IMR-90 (cell line): ENCODE measurements at regions not wholly inside any gene's neighbourhood (a gene's known extent, or its start where the extent isn't known, plus 50 kb on each side); places are given as distances from the start of the nearest gene placed in this dataset.

ENCODE experiments used
- ATAC-seq: fragments of 200-7000 bp; cut with Tn5 transposase; 2 replicates; pipeline ENCODE4 v1.9.1; 2020; ENCODE audit warnings: low read depth, mild to moderate bottlenecking, moderate library complexity
- BruUV-seq: library from RNA; stranded (reverse); fragments of 400-500 nt; replicated peaks from 2 replicates; lab custom pipeline; 2021; lab: Mats Ljungman, UMichigan
- CTCF ChIA-PET: fragments of 300-600 bp; formaldehyde crosslinking; extraction: SDS; loops from one replicate; lab custom pipeline; 2021; ENCODE audit warnings: antibody characterized with exemption; lab: Yijun Ruan, JAX
- POLR2A ChIA-PET: fragments of 300-600 bp; sonication (Branson Sonifier 250); formaldehyde crosslinking; loops from one replicate; lab custom pipeline; 2022; ENCODE audit warnings: antibody characterized with exemption; ENCODE audit not compliant: unreplicated experiment; lab: Charles Lee
- DNase-seq: peaks from one replicate; pipeline ENCODE4 v3.0.0; 2013
- H2AFZ ChIP-seq: replicated peaks from 2 replicates; pipeline ENCODE3; 2013; ENCODE audit warnings: low read length, mild to moderate bottlenecking; ENCODE audit not compliant: poor library complexity
- H2AK5ac ChIP-seq: 2 replicates; pipeline ENCODE4 v1.6.1; 2013; ENCODE audit warnings: low read depth, low read length, inconsistent platforms
- H2AK9ac ChIP-seq: replicated peaks from 2 replicates; pipeline ENCODE3; 2013; ENCODE audit warnings: mild to moderate bottlenecking, low read depth, low read length, moderate library complexity; ENCODE audit not compliant: poor library complexity
- H2BK120ac ChIP-seq: 2 replicates; pipeline ENCODE4 v1.6.1; 2013; ENCODE audit warnings: low read depth, low read length, inconsistent platforms
- H2BK15ac ChIP-seq: 3 replicates; pipeline ENCODE4 v1.6.1; 2013; ENCODE audit warnings: low read depth, low read length, inconsistent platforms
- H2BK20ac ChIP-seq: 2 replicates; pipeline ENCODE4 v1.6.1; 2013; ENCODE audit warnings: low read depth, mild to moderate bottlenecking, inconsistent platforms, low read length, moderate library complexity
- H2BK5ac ChIP-seq: 2 replicates; pipeline ENCODE4 v1.6.1; 2013; ENCODE audit warnings: mild to moderate bottlenecking, low read depth, low read length, inconsistent platforms; ENCODE audit not compliant: poor library complexity, severe bottlenecking
- H3K14ac ChIP-seq: replicated peaks from 2 replicates; pipeline ENCODE4 v1.6.1; 2013; ENCODE audit warnings: low read depth, low read length, inconsistent platforms
- H3K18ac ChIP-seq: 2 replicates; pipeline ENCODE4 v1.6.1; 2013; ENCODE audit warnings: low read depth, low read length, control low read depth
- H3K23ac ChIP-seq: 2 replicates; pipeline ENCODE4 v1.6.1; 2013; ENCODE audit warnings: low read depth, low read length, inconsistent platforms
- H3K27ac ChIP-seq: 2 replicates; pipeline ENCODE4 v1.5.1; 2013; ENCODE audit warnings: mild to moderate bottlenecking, control low read depth, low read length; ENCODE audit not compliant: insufficient read depth
- H3K27me3 ChIP-seq: 2 replicates; pipeline ENCODE4 v1.6.1; 2013; ENCODE audit warnings: low read length; ENCODE audit not compliant: control insufficient read depth, insufficient read depth
- H3K36me3 ChIP-seq: 2 replicates; pipeline ENCODE4 v1.6.1; 2013; ENCODE audit warnings: low read length, mixed read lengths; ENCODE audit not compliant: control insufficient read depth, insufficient read depth
- H3K4ac ChIP-seq: 2 replicates; pipeline ENCODE4 v1.6.1; 2013; ENCODE audit warnings: low read depth, low read length, inconsistent platforms
- H3K4me1 ChIP-seq: 2 replicates; pipeline ENCODE4 v1.6.1; 2013; ENCODE audit warnings: low read length, mixed read lengths; ENCODE audit not compliant: control insufficient read depth, insufficient read depth
- H3K4me2 ChIP-seq: 2 replicates; pipeline ENCODE4 v1.6.1; 2013; ENCODE audit warnings: low read depth, mild to moderate bottlenecking, control low read depth, low read length, moderate library complexity
- H3K4me3 ChIP-seq: 2 replicates; pipeline ENCODE4 v1.5.1; 2013; ENCODE audit warnings: low read depth, mild to moderate bottlenecking, control low read depth, low read length, moderate library complexity; ENCODE audit not compliant: insufficient read depth
- H3K56ac ChIP-seq: 2 replicates; pipeline ENCODE4 v1.6.1; 2013; ENCODE audit warnings: low read length, inconsistent platforms; ENCODE audit not compliant: insufficient read depth; ENCODE audit errors: extremely low read depth
- H3K79me1 ChIP-seq, 2 experiments: 2 replicates each; pipeline ENCODE4 v1.6.1; 2013; ENCODE audit warnings: low read length in 2 of 2, inconsistent platforms in 1 of 2, low read depth in 1 of 2
- H3K9ac ChIP-seq: 2 replicates; pipeline ENCODE4 v1.6.1; 2013; ENCODE audit warnings: low read depth, low read length, control low read depth
- H3K9me1 ChIP-seq: 2 replicates; pipeline ENCODE4 v1.6.1; 2013; ENCODE audit warnings: low read length, inconsistent platforms; ENCODE audit not compliant: insufficient read depth
- H3K9me3 ChIP-seq: 2 replicates; pipeline ENCODE4 v1.6.1; 2013; ENCODE audit warnings: low read length; ENCODE audit not compliant: control insufficient read depth, insufficient read depth
- H4K20me1 ChIP-seq: 2 replicates; pipeline ENCODE4 v1.6.1; 2013; ENCODE audit warnings: low read length, inconsistent platforms; ENCODE audit not compliant: insufficient read depth
- H4K5ac ChIP-seq: 2 replicates; pipeline ENCODE4 v1.6.1; 2013; ENCODE audit warnings: mild to moderate bottlenecking, low read depth, low read length, control low read depth
- H4K8ac ChIP-seq, 2 experiments: 2 replicates each; pipeline ENCODE4 v1.6.1; 2013; ENCODE audit warnings: low read depth in 2 of 2, low read length in 2 of 2, control low read depth in 1 of 2, inconsistent platforms in 1 of 2
- H4K91ac ChIP-seq: 2 replicates; pipeline ENCODE4 v1.6.1; 2013; ENCODE audit warnings: low read depth, low read length, inconsistent platforms; ENCODE audit not compliant: insufficient read depth
- CEBPB ChIP-seq: IDR thresholded peaks from 2 replicates; pipeline ENCODE4 v1.6.1; 2012; ENCODE audit warnings: low read depth, low read length, improper control_type of control experiment
- CHD1 ChIP-seq: IDR thresholded peaks from 2 replicates; pipeline ENCODE4 v1.6.1; 2012; ENCODE audit warnings: low read depth, low read length, improper control_type of control experiment
- FOS ChIP-seq: fragments of 150-350 bp; IDR thresholded peaks from 2 replicates; pipeline ENCODE4 v1.6.1; 2016; ENCODE audit warnings: low read depth, low read length
- MAFK ChIP-seq: IDR thresholded peaks from 2 replicates; pipeline ENCODE4 v1.6.1; 2012; ENCODE audit warnings: low read depth, low read length, improper control_type of control experiment
- MAZ ChIP-seq: IDR thresholded peaks from 2 replicates; pipeline ENCODE4 v1.6.1; 2012; ENCODE audit warnings: low read depth, mild to moderate bottlenecking, low read length, improper control_type of control experiment, moderate library complexity, borderline replicate concordance
- MXI1 ChIP-seq: IDR thresholded peaks from 2 replicates; pipeline ENCODE4 v1.6.1; 2012; ENCODE audit warnings: low read depth, mild to moderate bottlenecking, low read length, moderate library complexity, borderline replicate concordance
- NFE2L2 ChIP-seq: fragments of 150-350 bp; IDR thresholded peaks from 2 replicates; pipeline ENCODE4 v1.6.1; 2016; ENCODE audit warnings: low read depth, mild to moderate bottlenecking, low read length
- POLR2A ChIP-seq: IDR thresholded peaks from 2 replicates; pipeline ENCODE4 v1.6.1; 2012; ENCODE audit warnings: mild to moderate bottlenecking, low read depth, low read length
- RAD21 ChIP-seq: IDR thresholded peaks from 2 replicates; pipeline ENCODE4 v1.6.1; 2012; ENCODE audit warnings: low read length, improper control_type of control experiment
- RCOR1 ChIP-seq: IDR thresholded peaks from 2 replicates; pipeline ENCODE4 v1.6.1; 2012; ENCODE audit warnings: mild to moderate bottlenecking, low read length, improper control_type of control experiment; ENCODE audit not compliant: insufficient replicate concordance
- RFX5 ChIP-seq: IDR thresholded peaks from 2 replicates; pipeline ENCODE4 v1.8.0; 2012; ENCODE audit warnings: low read depth, mild to moderate bottlenecking, low read length, moderate library complexity
- SMC3 ChIP-seq: fragments of 150-350 bp; IDR thresholded peaks from 2 replicates; pipeline ENCODE4 v1.6.1; 2016; ENCODE audit warnings: low read depth, mild to moderate bottlenecking, antibody characterized with exemption, low read length, moderate library complexity
- WGBS, 2 experiments: methylation state at CpG; one replicate each; pipeline versions ENCODE4 v1.1.5 to v1.1.7; 2013; ENCODE audit warnings: missing lambda C conversion rate in 2 of 2; ENCODE audit not compliant: insufficient read length in 1 of 2; ENCODE audit errors: extremely low coverage in 2 of 2; 5-methylcytosine and 5-hydroxymethylcytosine counted together
- dilution Hi-C: fragments of 300-500 bp; cut with HindIII; formaldehyde crosslinking; loops from one replicate; pipeline ENCODE4 v1.14.3; 2018; ENCODE audit warnings: low sequenced_read_pairs; ENCODE audit not compliant: unreplicated experiment
- in situ Hi-C: fragments of 300-500 bp; cut with MboI; formaldehyde crosslinking; loops from 3 replicates; pipeline ENCODE4 v1.14.3; 2019; ENCODE audit warnings: low sequenced_read_pairs, inconsistent platforms, mixed read lengths
- intact Hi-C: fragments of 100-400 bp; cut with micrococcal nuclease; formaldehyde crosslinking; loops from 2 replicates; pipeline ENCODE4 v1.10.0; 2022
- TF ChIP-seq, protein P1 (sequence below): fragments of 150-350 bp; IDR thresholded peaks from 2 replicates; pipeline ENCODE4 v1.6.1; 2016; ENCODE audit warnings: low read depth, mild to moderate bottlenecking, low read length, moderate library complexity, borderline replicate concordance
- TF ChIP-seq, protein P2 (sequence below): conservative IDR thresholded peaks from 2 replicates; pipeline ENCODE4 v1.5.1; 2012; ENCODE audit warnings: mild to moderate bottlenecking, low read depth, low read length, improper control_type of control experiment
- TF ChIP-seq, protein P3 (sequence below): fragments of 150-350 bp; IDR thresholded peaks from 2 replicates; pipeline ENCODE4 v1.6.1; 2017; ENCODE audit warnings: mild to moderate bottlenecking, antibody characterized with exemption, low read length, low read depth

DNA sequence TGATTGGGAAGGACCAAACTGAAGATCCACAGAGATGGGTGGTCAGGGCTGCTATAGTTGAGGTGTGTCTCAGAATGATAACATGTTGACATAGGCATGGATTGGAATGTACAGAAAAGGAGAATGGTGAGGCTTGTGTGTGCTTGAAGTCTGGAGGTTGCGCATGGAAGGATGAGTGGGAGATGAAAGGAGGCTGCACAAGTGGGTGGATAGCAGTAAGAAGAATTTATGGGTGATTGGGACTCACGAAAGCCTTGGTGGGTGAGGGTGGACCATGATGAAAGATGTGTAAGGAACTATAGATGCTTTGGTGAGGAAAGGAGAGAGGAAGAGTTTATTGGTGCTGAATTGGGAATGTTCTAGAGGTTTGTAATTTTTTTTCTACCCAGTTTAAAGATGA lies 1287.7 kb downstream of the UQCRFS1 start:
- no peak overlapping the region for H3K18ac ChIP-seq
- H3K4me1 ChIP-seq = no peaks in the 10 kb centered on the region
- H3K9ac ChIP-seq = no peak overlapping the region
- H4K91ac ChIP-seq = no peak overlapping the region
- no peak overlapping the region for H2AK5ac ChIP-seq
- no peaks in the 10 kb centered on the region for H3K79me1 ChIP-seq
- in situ Hi-C loops (no loop called here), intact Hi-C loops (no loop called here), dilution Hi-C loops (no loop called here)
- no peaks in the 10 kb centered on the region for H3K36me3 ChIP-seq
- H3K9me3 ChIP-seq = peaks cover 8% of the 10 kb centered on the region
- H4K20me1 ChIP-seq = no peaks in the 10 kb centered on the region
- no peak overlapping the region for H4K5ac ChIP-seq
- ChIA-PET CTCF (no interaction called here), POLR2A (no interaction called here)
- no peak overlapping the region for H3K4ac ChIP-seq
- H3K27me3 ChIP-seq = no peaks in the 10 kb centered on the region
- no peak overlapping the region for H2AFZ ChIP-seq
- no peak overlapping the region for H2BK15ac ChIP-seq
- no peak overlapping the region for H3K4me3 ChIP-seq
- no peak overlapping the region for H3K27ac ChIP-seq
- BruUV-seq = no TSS peak
- no peak overlapping the region for H2AK9ac ChIP-seq
- no peak for ATAC-seq
- TF ChIP-seq, protein P1, sequence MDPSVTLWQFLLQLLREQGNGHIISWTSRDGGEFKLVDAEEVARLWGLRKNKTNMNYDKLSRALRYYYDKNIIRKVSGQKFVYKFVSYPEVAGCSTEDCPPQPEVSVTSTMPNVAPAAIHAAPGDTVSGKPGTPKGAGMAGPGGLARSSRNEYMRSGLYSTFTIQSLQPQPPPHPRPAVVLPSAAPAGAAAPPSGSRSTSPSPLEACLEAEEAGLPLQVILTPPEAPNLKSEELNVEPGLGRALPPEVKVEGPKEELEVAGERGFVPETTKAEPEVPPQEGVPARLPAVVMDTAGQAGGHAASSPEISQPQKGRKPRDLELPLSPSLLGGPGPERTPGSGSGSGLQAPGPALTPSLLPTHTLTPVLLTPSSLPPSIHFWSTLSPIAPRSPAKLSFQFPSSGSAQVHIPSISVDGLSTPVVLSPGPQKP = no peak
- TF ChIP-seq MAFK (no peak), NFE2L2 (no peak), MAZ (no peak), POLR2A (no peak), SMC3 (no peak), CEBPB (no peak), RCOR1 (no peak), CHD1 (no peak), MXI1 (no peak), RFX5 (no peak), RAD21 (no peak), FOS (no peak)
- TF ChIP-seq, protein P2, sequence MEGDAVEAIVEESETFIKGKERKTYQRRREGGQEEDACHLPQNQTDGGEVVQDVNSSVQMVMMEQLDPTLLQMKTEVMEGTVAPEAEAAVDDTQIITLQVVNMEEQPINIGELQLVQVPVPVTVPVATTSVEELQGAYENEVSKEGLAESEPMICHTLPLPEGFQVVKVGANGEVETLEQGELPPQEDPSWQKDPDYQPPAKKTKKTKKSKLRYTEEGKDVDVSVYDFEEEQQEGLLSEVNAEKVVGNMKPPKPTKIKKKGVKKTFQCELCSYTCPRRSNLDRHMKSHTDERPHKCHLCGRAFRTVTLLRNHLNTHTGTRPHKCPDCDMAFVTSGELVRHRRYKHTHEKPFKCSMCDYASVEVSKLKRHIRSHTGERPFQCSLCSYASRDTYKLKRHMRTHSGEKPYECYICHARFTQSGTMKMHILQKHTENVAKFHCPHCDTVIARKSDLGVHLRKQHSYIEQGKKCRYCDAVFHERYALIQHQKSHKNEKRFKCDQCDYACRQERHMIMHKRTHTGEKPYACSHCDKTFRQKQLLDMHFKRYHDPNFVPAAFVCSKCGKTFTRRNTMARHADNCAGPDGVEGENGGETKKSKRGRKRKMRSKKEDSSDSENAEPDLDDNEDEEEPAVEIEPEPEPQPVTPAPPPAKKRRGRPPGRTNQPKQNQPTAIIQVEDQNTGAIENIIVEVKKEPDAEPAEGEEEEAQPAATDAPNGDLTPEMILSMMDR = no peak
- TF ChIP-seq, protein P3, sequence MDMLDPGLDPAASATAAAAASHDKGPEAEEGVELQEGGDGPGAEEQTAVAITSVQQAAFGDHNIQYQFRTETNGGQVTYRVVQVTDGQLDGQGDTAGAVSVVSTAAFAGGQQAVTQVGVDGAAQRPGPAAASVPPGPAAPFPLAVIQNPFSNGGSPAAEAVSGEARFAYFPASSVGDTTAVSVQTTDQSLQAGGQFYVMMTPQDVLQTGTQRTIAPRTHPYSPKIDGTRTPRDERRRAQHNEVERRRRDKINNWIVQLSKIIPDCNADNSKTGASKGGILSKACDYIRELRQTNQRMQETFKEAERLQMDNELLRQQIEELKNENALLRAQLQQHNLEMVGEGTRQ = no peak
- no peak overlapping the region for H3K4me2 ChIP-seq
- no peak overlapping the region for H2BK20ac ChIP-seq
- no peak overlapping the region for H3K23ac ChIP-seq
- no peak overlapping the region for H3K14ac ChIP-seq
- H2BK5ac ChIP-seq = no peak overlapping the region
- H2BK120ac ChIP-seq = no peak overlapping the region
- no peak overlapping the region for H4K8ac ChIP-seq
- H3K9me1 ChIP-seq = no peaks in the 10 kb centered on the region
- DNase-seq = no peak
- WGBS, 2 experiments = 34% methylated on average over 2 of the region's 2 CpGs; no CpG with 5 or more reads in 1 of the 2 experiments
- H3K56ac ChIP-seq = no peak overlapping the region
